WTC11 (cell line): ENCODE measurements at regions not wholly inside any gene's neighbourhood (a gene's known extent, or its start where the extent isn't known, plus 50 kb on each side); places are given as distances from the start of the nearest gene placed in this dataset.

Source experiments
- FOXJ3 ChIP-seq: sonication (generic); formaldehyde crosslinking; IDR thresholded peaks from 2 replicates; pipeline ENCODE4 v1.9.0; 2021; ENCODE audit warnings: missing genetic modification reagents, mild to moderate bottlenecking, borderline replicate concordance
- NR1H2 ChIP-seq: sonication (generic); formaldehyde crosslinking; IDR thresholded peaks from 2 replicates; pipeline ENCODE4 v1.9.0; 2021; ENCODE audit warnings: mild to moderate bottlenecking, moderate library complexity, missing genetic modification reagents

DNA sequence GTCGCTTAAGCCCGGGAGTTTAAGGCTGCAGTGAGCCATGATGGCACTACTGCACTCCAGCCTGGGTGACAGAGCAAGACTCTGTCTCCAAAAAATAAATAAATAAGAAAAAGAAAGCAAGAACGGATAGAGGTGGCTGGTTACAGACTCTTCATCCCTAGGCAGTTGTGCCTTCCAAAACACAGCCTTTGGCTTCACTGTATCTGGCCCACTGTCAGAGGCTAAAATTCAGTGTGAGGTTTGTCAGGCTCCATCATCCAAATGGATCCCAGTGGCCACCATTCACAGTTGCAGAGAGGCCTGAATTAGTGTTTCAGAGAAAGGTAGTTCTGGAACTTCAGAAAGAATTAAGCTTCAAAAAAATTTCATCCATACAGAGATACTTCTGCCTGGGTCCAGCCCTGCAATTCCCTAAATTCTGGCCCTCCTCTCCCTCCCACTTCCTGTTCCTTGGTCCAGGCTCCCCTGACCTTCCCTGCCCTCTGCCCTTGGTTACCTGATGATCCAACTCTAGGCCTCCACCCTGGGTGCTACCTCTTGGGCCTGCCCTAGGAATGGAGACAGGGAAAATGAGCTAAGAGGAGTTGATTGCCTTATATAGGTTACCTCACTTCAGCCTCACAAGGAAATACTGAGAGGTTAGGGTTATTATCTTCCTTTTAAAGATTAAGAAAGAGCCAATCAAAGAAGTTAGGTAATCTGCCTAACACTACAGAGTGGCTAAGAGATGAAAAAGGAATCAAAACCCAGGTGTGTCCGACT is 97.2 kb upstream of the SLC44A1 start:
- TF ChIP-seq NR1H2 (CRISPR knock-in tag) (no peak), FOXJ3 (CRISPR knock-in tag) (no peak)
